HG03025 (cell line): ENCODE measurements at regions not wholly inside any gene's neighbourhood (a gene's known extent, or its start where the extent isn't known, plus 50 kb on each side); places are given as distances from the start of the nearest gene placed in this dataset.
"Not testable (repeated sequence)": the region's sequence is repeated elsewhere in the genome, so short reads cannot be mapped to it uniquely, and the experiment has no call there.

Source experiments
- ATAC-seq: cut with Tn5 transposase; IDR thresholded peaks from one replicate; pipeline ENCODE4 v1.9.1; 2021; ENCODE audit warnings: mild to moderate bottlenecking, moderate library complexity; ENCODE audit not compliant: unreplicated experiment, low FRiP score

- ATAC-seq, result no peak
Observed at GRCh38 chr5:148740966-148741742, 85.3 kb upstream of the ADRB2 start.

- ATAC-seq, result not testable (repeated sequence)
Observed at GRCh38 chr5:148741766-148742165, 84.6 kb upstream of the ADRB2 start.

- not testable (repeated sequence) for ATAC-seq
Observed at GRCh38 chr5:148744380-148744779, 82.0 kb upstream of the ADRB2 start.

- peak; percentile 84 for ATAC-seq
Observed at GRCh38 chr5:148746826-148747535, 79.4 kb upstream of the ADRB2 start.

- ATAC-seq, result no peak
Observed at GRCh38 chr5:148747536-148747906, 78.9 kb upstream of the ADRB2 start.

GRCh38 chr5:148748702-148749392, 77.6 kb upstream of the ADRB2 start:
- ATAC-seq, result no peak

- ATAC-seq, result no peak
Observed at GRCh38 chr5:148750614-148751013, 75.8 kb upstream of the ADRB2 start.

- ATAC-seq, result no peak
Observed at GRCh38 chr5:148751025-148751424, 75.4 kb upstream of the ADRB2 start.

- not testable (repeated sequence) for ATAC-seq
Observed at GRCh38 chr5:148752375-148752774, 74.0 kb upstream of the ADRB2 start.

GRCh38 chr5:148759101-148759500, 67.3 kb upstream of the ADRB2 start:
- no peak for ATAC-seq

- ATAC-seq, result peak; percentile 100
Observed at GRCh38 chr5:148760945-148761638, 65.3 kb upstream of the ADRB2 start.

- ATAC-seq, result no peak
Observed at GRCh38 chr5:148763996-148764395, 62.4 kb upstream of the ADRB2 start.

- ATAC-seq, result no peak
Observed at GRCh38 chr5:148765061-148765460, 61.4 kb upstream of the ADRB2 start.

- no peak for ATAC-seq
Observed at GRCh38 chr5:148768806-148769415, 57.5 kb upstream of the ADRB2 start.

GRCh38 chr5:148769941-148770340, 56.5 kb upstream of the ADRB2 start:
- ATAC-seq, result no peak

- ATAC-seq, result no peak
Observed at GRCh38 chr5:148774313-148774712, 52.1 kb upstream of the ADRB2 start.

- no peak for ATAC-seq
Observed at GRCh38 chr5:148776261-148776660, 50.1 kb upstream of the ADRB2 start.
